Uterus (tissue), 3 donors: ENCODE measurements at regions not wholly inside any gene's neighbourhood (a gene's known extent, or its start where the extent isn't known, plus 50 kb on each side); places are given as distances from the start of the nearest gene placed in this dataset.

Experiments used
- DNase-seq, 2 donors: peaks; one replicate each; pipeline ENCODE4 v3.0.0-alpha.2; 2019 to 2020
- H3K27ac ChIP-seq, 2 donors: fragments of 200-600 bp; sonication (generic); 1 replicate in 1 of 2; 2 replicates in 1 of 2; pipeline ENCODE4 v1.5.1; 2016 to 2018
- H3K27me3 ChIP-seq, 2 donors: fragments of 200-600 bp; sonication (generic); one replicate each; pipeline ENCODE4 v1.5.1; 2018 to 2019; ENCODE audit warnings: control low read depth in 1 of 2
- H3K36me3 ChIP-seq, 2 donors: fragments of 200-600 bp; sonication (generic); one replicate each; pipeline ENCODE4 v1.5.1; 2019; ENCODE audit warnings: control low read depth in 1 of 2
- H3K4me1 ChIP-seq, 2 donors: fragments of 200-600 bp; sonication (generic); one replicate each; pipeline ENCODE4 v1.5.1; 2018 to 2019; ENCODE audit warnings: control low read depth in 1 of 2
- H3K4me3 ChIP-seq, 2 donors: fragments of 200-600 bp; sonication (generic); 1 replicate in 1 of 2; 2 replicates in 1 of 2; pipeline ENCODE4 v1.5.1; 2018 to 2019; ENCODE audit warnings: mild to moderate bottlenecking in 1 of 2
- H3K9me3 ChIP-seq, 2 donors: fragments of 200-600 bp; sonication (generic); one replicate each; pipeline ENCODE4 v1.5.1; 2019; ENCODE audit warnings: control low read depth in 1 of 2
- POLR2A ChIP-seq, 2 donors: fragments of 450-650 bp; IDR thresholded peaks; one replicate each; pipeline ENCODE4 v1.6.1; 2016; ENCODE audit warnings: antibody characterized with exemption in 2 of 2, mild to moderate bottlenecking in 1 of 2, moderate library complexity in 1 of 2
- intact Hi-C: fragments of 100-400 bp; cut with DNase I; formaldehyde crosslinking; loops from one replicate; pipeline ENCODE4 v1.15.1; 2023; ENCODE audit warnings: low total_unique reads
- TF ChIP-seq, protein P1 (sequence below), 4 experiments: fragments of 200-600 bp in 2 of 4; fragments of 450-650 bp in 2 of 4; sonication (generic) in 2 of 4; IDR thresholded peaks; one replicate each; pipeline ENCODE4 v1.5.1; 2016 to 2019; ENCODE audit warnings: antibody characterized with exemption in 4 of 4, mild to moderate bottlenecking in 2 of 4, moderate library complexity in 1 of 4
- donor health status: DM: yes; HTN: yes; CAD: no.

DNA sequence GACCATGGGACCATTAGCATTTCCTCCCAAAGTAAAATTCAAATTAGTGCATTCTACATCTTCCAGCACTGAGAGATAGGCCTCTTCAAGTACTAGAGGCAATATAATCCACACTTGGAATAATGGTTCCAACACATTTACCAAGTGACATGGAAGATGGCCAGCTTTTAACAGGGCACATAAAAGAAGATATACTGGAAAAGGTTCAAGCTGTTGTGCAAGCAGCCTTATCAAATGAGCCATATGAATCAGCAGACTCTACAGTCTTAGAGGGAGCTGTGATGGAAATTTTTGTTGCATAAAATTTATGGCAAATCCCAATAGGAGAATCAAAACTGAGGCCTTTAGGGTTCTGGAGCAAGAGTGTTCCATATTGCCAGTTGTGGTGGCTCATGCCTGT lies 526.6 kb upstream of the IRAK1BP1 start:
- no peak for TF ChIP-seq POLR2A (IDR thresholded peaks at IDR 0.05)
- TF ChIP-seq, protein P1, sequence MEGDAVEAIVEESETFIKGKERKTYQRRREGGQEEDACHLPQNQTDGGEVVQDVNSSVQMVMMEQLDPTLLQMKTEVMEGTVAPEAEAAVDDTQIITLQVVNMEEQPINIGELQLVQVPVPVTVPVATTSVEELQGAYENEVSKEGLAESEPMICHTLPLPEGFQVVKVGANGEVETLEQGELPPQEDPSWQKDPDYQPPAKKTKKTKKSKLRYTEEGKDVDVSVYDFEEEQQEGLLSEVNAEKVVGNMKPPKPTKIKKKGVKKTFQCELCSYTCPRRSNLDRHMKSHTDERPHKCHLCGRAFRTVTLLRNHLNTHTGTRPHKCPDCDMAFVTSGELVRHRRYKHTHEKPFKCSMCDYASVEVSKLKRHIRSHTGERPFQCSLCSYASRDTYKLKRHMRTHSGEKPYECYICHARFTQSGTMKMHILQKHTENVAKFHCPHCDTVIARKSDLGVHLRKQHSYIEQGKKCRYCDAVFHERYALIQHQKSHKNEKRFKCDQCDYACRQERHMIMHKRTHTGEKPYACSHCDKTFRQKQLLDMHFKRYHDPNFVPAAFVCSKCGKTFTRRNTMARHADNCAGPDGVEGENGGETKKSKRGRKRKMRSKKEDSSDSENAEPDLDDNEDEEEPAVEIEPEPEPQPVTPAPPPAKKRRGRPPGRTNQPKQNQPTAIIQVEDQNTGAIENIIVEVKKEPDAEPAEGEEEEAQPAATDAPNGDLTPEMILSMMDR (IDR thresholded peaks at IDR 0.05) = no peak
- no peaks in the 10 kb centered on the region for H3K36me3 ChIP-seq
- intact Hi-C loops = no loop called here
- no peaks in the 10 kb centered on the region for H3K9me3 ChIP-seq
- H3K27ac ChIP-seq = no peak overlapping the region
- H3K27me3 ChIP-seq = no peaks in the 10 kb centered on the region
- DNase-seq = no peak
- no peaks in the 10 kb centered on the region for H3K4me1 ChIP-seq
- H3K4me3 ChIP-seq = no peak overlapping the region

DNA sequence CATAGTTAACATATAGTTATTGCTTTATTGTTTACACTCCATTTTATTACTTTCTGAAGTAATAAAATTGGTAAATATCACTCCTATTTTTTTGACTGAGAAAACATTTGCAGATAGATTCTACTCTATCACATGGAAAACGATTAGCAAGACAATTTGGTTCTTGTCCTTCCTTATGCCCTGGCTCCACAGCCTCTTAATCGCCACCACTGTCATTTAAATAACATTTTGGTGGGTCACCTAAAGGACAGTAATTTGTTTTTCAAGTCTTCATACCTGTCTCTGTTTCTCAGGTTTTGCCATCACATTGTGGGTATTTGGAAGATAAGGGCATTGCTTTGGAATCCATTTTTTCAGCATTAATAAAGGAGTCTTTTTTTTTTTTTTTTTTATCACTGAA lies 521.5 kb upstream of the IRAK1BP1 start:
- H3K27me3 ChIP-seq = no peaks in the 10 kb centered on the region
- H3K27ac ChIP-seq = no peak overlapping the region
- intact Hi-C loops = no loop called here
- H3K4me3 ChIP-seq = no peak overlapping the region
- no peaks in the 10 kb centered on the region for H3K36me3 ChIP-seq
- no peak for DNase-seq
- no peaks in the 10 kb centered on the region for H3K4me1 ChIP-seq
- TF ChIP-seq, protein P1 (IDR thresholded peaks at IDR 0.05) = no peak
- TF ChIP-seq POLR2A (IDR thresholded peaks at IDR 0.05) = no peak
- no peaks in the 10 kb centered on the region for H3K9me3 ChIP-seq

DNA sequence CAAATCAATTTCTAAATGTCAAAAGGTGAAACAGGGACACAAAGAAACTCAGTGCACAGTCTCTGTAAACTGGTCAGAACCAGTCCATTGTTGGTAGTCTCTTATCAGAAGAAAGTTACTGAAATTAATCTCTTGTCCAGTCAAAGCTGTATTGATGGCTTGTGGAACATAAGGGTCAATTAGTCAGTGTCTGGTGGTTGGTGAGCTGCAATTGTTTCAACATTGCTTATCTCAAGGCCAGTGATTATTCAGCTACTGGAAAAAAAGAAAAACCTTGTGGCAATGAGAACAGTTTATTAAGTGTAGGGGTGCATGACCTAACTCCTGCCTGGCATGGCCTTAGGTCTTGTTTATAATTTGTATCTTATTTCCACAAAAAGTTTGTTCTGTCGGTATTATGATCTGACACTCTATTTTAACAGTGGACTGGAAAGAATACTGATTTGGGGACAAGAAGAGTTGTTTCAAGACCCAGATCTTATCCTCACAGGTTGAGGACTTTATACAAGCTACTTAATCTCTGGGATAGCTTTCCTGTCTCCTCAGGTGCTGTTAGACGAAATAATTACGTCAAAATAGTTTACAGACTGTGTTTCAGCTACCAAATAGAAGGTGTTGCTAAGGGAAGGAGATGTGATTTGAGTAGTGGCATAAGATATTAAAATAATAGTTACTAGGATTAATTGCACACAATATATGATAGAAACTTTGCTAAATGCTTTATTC lies 520.0 kb upstream of the IRAK1BP1 start:
- H3K4me3 ChIP-seq = no peak overlapping the region
- no peaks in the 10 kb centered on the region for H3K4me1 ChIP-seq
- intact Hi-C loops = no loop called here
- H3K36me3 ChIP-seq = no peaks in the 10 kb centered on the region
- H3K27me3 ChIP-seq = no peaks in the 10 kb centered on the region
- no peak for DNase-seq
- no peak for TF ChIP-seq POLR2A (IDR thresholded peaks at IDR 0.05)
- TF ChIP-seq, protein P1 (IDR thresholded peaks at IDR 0.05) = no peak
- H3K9me3 ChIP-seq = no peaks in the 10 kb centered on the region
- no peak overlapping the region for H3K27ac ChIP-seq

DNA sequence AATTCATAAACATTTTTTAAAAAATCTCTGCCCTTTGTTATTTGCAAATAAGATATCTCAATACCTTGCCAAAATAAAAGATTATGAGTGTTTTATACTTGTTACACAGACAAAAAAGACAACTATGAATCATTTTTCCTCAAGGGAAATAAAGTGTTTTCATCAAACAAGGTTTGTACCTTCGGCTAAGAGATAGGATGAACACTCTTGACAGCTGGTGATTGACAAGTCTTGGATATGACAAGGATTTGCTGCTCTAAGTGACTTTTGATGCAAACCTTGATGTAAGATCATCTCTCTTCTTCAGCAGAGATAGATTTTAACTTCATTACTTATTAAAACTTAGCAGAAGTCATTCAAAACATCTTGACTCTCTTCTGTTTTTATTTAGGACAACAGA lies 514.3 kb upstream of the IRAK1BP1 start:
- intact Hi-C loops = no loop called here
- H3K27ac ChIP-seq = no peak overlapping the region

DNA sequence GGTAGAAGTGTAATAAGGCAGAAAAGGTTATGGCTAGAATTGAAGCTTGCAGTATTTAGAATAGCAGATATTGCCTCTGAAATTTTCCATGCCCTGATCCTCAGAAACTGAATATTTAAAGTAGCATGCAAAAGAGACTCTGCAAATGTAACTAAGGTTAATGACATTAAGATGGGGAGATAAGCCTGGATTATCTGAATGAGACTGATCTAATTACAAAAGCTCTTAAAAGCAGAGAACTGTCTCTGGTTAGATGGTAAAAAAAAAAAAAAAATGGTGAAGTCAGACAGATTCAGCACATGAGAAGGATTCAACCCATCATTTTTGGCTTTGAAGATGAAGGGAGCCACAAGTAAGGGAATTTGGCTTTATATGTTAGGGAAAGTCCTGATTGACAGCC lies 503.7 kb upstream of the IRAK1BP1 start:
- H3K4me1 ChIP-seq = no peaks in the 10 kb centered on the region
- H3K27me3 ChIP-seq = no peaks in the 10 kb centered on the region
- no peak for DNase-seq
- H3K9me3 ChIP-seq = no peaks in the 10 kb centered on the region
- no peak for TF ChIP-seq POLR2A (IDR thresholded peaks at IDR 0.05)
- no peak overlapping the region for H3K4me3 ChIP-seq
- intact Hi-C loops = no loop called here
- no peak overlapping the region for H3K27ac ChIP-seq
- H3K36me3 ChIP-seq = no peaks in the 10 kb centered on the region

More for the DNA sequence above, 514.3 kb upstream of the IRAK1BP1 start:
- no peaks in the 10 kb centered on the region for H3K36me3 ChIP-seq
- TF ChIP-seq, protein P1 (IDR thresholded peaks at IDR 0.05) = no peak
- no peak for TF ChIP-seq POLR2A (IDR thresholded peaks at IDR 0.05)
- no peak overlapping the region for H3K4me3 ChIP-seq
- H3K4me1 ChIP-seq = no peaks in the 10 kb centered on the region
- H3K9me3 ChIP-seq = no peaks in the 10 kb centered on the region
- no peaks in the 10 kb centered on the region for H3K27me3 ChIP-seq
- no peak for DNase-seq

DNA sequence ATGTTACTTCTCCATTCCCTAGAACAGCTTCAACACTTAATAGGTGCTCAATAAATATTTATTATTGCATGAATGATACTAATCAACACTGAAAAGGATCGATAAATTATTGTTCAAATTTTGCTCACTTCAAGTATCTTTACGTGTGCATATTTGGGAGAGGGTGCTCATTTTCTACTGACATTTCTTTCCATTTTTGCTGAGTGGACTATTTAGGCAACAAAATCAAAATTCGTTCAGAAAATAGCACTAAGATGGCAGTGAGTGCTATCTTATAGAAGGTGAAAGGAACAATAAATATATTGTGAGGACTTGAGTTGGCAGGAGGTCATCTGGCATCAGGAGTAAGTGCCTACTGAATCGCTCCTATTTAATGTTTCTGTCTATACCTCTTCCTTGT lies 501.9 kb upstream of the IRAK1BP1 start:
- no peak overlapping the region for H3K4me3 ChIP-seq
- no peaks in the 10 kb centered on the region for H3K27me3 ChIP-seq
- no peaks in the 10 kb centered on the region for H3K4me1 ChIP-seq
- TF ChIP-seq, protein P1 (IDR thresholded peaks at IDR 0.05) = no peak
- H3K36me3 ChIP-seq = no peaks in the 10 kb centered on the region
- intact Hi-C loops = no loop called here
- H3K9me3 ChIP-seq = no peaks in the 10 kb centered on the region
- DNase-seq = no peak
- no peak overlapping the region for H3K27ac ChIP-seq
